Upper lobe of left lung (tissue), 6 donors: ENCODE measurements at regions not wholly inside any gene's neighbourhood (a gene's known extent, or its start where the extent isn't known, plus 50 kb on each side); places are given as distances from the start of the nearest gene placed in this dataset.

Experiments
- ATAC-seq, 2 donors: fragments of 200-7000 bp; cut with Tn5 transposase; one replicate each; pipeline ENCODE4 v1.9.1; 2022; ENCODE audit warnings: mild to moderate bottlenecking in 2 of 2, moderate library complexity in 2 of 2; ENCODE audit not compliant: low FRiP score in 2 of 2
- DNase-seq, 2 donors: peaks; one replicate each; pipeline ENCODE4 v3.0.0-alpha.2; 2019 to 2020
- H3K27ac ChIP-seq, 4 donors: fragments of 200-600 bp; sonication (generic); one replicate each; pipeline ENCODE4 v1.5.1; 2016 to 2019
- H3K27me3 ChIP-seq, 4 donors: fragments of 200-600 bp; sonication (generic); one replicate each; pipeline ENCODE4 v1.5.1; 2017 to 2019
- H3K36me3 ChIP-seq, 4 donors: fragments of 200-600 bp; sonication (generic); one replicate each; pipeline ENCODE4 v1.5.1; 2016 to 2019
- H3K4me1 ChIP-seq, 4 donors: fragments of 200-600 bp; sonication (generic); one replicate each; pipeline ENCODE4 v1.5.1; 2018 to 2019
- H3K4me3 ChIP-seq, 4 donors: fragments of 200-600 bp; sonication (generic); one replicate each; pipeline ENCODE4 v1.5.1; 2017 to 2019; ENCODE audit warnings: mild to moderate bottlenecking in 2 of 4, moderate library complexity in 1 of 4
- H3K9me3 ChIP-seq, 4 donors: fragments of 200-600 bp; sonication (generic); one replicate each; pipeline ENCODE4 v1.5.1; 2018 to 2019
- CTCF ChIP-seq, 6 experiments: fragments of 450-650 bp in 4 of 6; fragments of 200-600 bp in 2 of 6; sonication (generic) in 2 of 6; IDR thresholded peaks; one replicate each; pipeline ENCODE4 v1.5.1; 2016 to 2019; ENCODE audit warnings: antibody characterized with exemption in 6 of 6
- EP300 ChIP-seq, 4 donors: sonication (generic); formaldehyde crosslinking; IDR thresholded peaks; one replicate each; pipeline ENCODE4 v1.5.1; 2017; ENCODE audit warnings: antibody characterized with exemption in 4 of 4, control low read depth in 2 of 4
- POLR2A ChIP-seq, 4 donors: fragments of 450-650 bp; IDR thresholded peaks; one replicate each; pipeline ENCODE4 v1.5.1; 2016 to 2017; ENCODE audit warnings: antibody characterized with exemption in 4 of 4, mild to moderate bottlenecking in 2 of 4
- POLR2AphosphoS5 ChIP-seq, 2 donors: sonication (generic); formaldehyde crosslinking; IDR thresholded peaks; one replicate each; pipeline ENCODE4 v1.5.1; 2017; ENCODE audit warnings: antibody characterized with exemption in 2 of 2
- WGBS, 2 donors: methylation state at CpG; one replicate each; pipeline ENCODE4 v1.1.5; 2017 to 2018; 5-methylcytosine and 5-hydroxymethylcytosine counted together
- donor health status: DM: no; HTN: no; CAD: no; lungs with moderate emphysema.
- donor health status: DM: no; HTN: yes; CAD: no; lungs with severe emphysema.

DNA sequence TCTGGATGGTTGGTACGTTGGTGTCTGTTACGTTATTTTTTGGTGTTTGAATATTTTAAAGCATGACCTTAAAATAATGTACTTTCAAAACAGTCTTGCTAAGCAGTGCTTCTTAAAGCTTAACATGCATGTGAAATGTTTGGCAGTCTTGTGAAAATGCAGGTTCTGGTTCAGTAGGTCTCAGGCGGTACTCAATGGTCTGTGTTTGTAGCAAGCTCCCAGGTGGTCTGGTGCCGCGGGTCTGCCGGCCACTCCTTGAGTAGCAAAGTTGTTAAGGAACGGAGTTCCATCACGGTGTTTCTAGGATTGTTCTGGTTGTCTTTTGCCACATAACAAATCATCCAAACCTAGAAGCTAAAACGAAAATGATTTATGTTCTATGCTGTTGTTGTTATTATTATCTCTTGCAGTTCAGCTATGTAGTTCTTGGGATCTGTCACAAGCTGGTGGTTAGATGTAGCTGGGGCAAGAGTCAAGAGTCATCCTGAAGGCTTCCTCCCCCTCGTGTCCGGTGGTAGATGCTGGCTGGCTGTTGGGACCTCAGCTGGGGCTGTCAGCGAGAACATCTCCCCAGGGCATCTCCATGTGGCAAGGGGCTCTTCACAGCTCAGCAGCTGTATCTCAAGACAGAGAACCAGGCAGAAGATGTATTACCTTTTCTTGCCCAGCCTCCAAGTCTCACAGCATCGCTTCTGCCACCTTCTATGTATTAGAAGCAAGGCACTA is 186.8 kb downstream of the PALM2AKAP2 start:
- H3K4me1 ChIP-seq: peaks cover 19 to 31% (median 27%) of the 10 kb centered on the region in 4 donors
- DNase-seq (no peak), ATAC-seq (no peak)
- 84 to 85% methylated on average over 12 to 13 of the region's 13 CpGs for WGBS, 2 donors
- TF ChIP-seq POLR2A (IDR thresholded peaks at IDR 0.05) (no peak), CTCF (IDR thresholded peaks at IDR 0.05) (no peak), EP300 (IDR thresholded peaks at IDR 0.05) (no peak), POLR2AphosphoS5 (IDR thresholded peaks at IDR 0.05) (no peak)
- H3K27me3 ChIP-seq: no peaks in the 10 kb centered on the region
- no peak overlapping the region for H3K4me3 ChIP-seq
- peak overlapping the region; percentile 59 to 81 (median 69) for H3K27ac ChIP-seq
- H3K36me3 ChIP-seq: no peaks in the 10 kb centered on the region
- H3K9me3 ChIP-seq: no peaks in the 10 kb centered on the region

DNA sequence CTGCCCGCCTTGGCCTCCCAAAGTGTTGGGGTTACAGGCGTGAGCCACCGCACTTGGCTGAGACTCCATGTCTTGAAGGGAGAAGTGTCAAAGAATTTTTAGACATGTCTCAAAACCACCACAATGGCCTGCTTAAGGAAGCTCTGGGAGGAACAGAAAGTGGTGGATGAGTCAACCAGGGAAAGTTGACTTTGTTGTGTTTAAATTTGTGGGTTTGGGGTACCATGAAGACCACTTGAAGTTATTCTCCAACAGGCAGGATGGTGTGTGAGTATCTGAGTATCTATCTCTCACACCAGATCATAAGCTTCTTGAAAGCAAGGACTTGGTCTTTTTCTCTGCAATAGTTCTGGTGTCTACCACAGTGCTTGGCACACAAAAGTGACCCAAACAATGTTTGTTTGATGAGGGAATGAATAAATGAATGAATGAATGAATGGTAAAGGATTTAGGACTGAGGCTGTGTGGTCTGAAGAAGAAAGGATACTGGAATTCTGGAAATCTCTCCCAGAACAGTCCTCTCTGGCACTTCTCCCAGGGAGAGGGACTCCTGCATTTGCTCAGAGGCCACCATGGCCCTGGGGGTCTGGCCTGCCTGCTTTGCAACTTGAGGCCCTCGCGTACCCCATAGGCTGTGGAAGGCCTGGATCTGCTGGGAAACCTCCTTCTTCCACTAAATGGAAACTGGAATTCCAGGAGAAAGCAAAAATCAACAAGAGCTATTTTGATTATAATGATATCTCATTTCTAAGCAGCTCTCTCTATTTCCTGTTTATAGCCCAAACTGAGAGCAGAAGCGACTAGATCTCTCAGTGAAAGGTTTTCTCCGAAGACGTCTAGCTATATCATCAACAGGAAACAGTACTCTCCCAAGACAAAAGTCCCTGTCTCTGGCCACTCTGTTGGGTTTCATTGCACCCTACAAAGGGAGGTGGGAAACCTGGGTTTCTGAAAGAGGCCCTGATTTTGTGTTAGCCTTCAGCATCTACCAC is 187.9 kb downstream of the PALM2AKAP2 start:
- H3K27me3 ChIP-seq: no peaks in the 10 kb centered on the region

DNA sequence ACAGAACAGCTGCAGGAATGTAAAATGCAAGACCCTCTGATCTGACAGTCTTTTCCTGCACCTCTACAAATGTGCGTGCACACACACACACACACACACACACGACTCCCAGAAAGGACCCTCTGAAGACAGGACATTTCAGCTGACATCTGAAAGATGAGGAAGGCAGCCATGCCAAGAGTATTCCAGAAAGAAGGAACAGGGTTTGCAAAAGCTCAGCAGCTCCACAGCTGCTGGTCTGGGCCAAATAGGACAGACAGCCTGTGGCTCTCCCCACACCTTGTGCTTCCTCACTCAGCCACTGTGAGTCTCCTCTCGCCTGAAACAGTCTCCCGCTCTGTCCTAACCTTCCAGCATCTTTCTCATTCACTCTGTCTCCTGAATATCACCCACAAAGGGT is 189.0 kb downstream of the PALM2AKAP2 start:
- TF ChIP-seq POLR2A (IDR thresholded peaks at IDR 0.05): no peak
- TF ChIP-seq CTCF (IDR thresholded peaks at IDR 0.05): peak in 2 of 6 experiments; percentile 6 to 27
- peak overlapping the region; percentile 16 to 81 (median 55) for H3K27ac ChIP-seq
- DNase-seq (no peak), ATAC-seq (no peak)
- no peaks in the 10 kb centered on the region for H3K9me3 ChIP-seq
- peaks cover 19 to 31% (median 27%) of the 10 kb centered on the region in 4 donors for H3K4me1 ChIP-seq
- no peak overlapping the region for H3K4me3 ChIP-seq
- 53 to 58% methylated on average over 4 of the region's 4 CpGs for WGBS, 2 donors
- H3K27me3 ChIP-seq: no peaks in the 10 kb centered on the region
- no peaks in the 10 kb centered on the region for H3K36me3 ChIP-seq

More for the DNA sequence above, 187.9 kb downstream of the PALM2AKAP2 start:
- ATAC-seq: no peak
- Histone ChIP-seq H3K27ac (peak overlapping the region; percentile 59 to 81 (median 69)), H3K4me3 (no peak overlapping the region), H3K36me3 (no peaks in the 10 kb centered on the region), H3K4me1 (peaks cover 19 to 31% (median 27%) of the 10 kb centered on the region in 4 donors), H3K9me3 (no peaks in the 10 kb centered on the region)
- no peak for TF ChIP-seq POLR2AphosphoS5 (IDR thresholded peaks at IDR 0.05)
- no peak for TF ChIP-seq CTCF (IDR thresholded peaks at IDR 0.05)
- TF ChIP-seq EP300 (IDR thresholded peaks at IDR 0.05): peak in 1 of 4 donors; percentile 2
- no peak for TF ChIP-seq POLR2A (IDR thresholded peaks at IDR 0.05)
- WGBS, 2 donors: 59 to 66% methylated on average over 8 of the region's 8 CpGs
- no peak for DNase-seq

DNA sequence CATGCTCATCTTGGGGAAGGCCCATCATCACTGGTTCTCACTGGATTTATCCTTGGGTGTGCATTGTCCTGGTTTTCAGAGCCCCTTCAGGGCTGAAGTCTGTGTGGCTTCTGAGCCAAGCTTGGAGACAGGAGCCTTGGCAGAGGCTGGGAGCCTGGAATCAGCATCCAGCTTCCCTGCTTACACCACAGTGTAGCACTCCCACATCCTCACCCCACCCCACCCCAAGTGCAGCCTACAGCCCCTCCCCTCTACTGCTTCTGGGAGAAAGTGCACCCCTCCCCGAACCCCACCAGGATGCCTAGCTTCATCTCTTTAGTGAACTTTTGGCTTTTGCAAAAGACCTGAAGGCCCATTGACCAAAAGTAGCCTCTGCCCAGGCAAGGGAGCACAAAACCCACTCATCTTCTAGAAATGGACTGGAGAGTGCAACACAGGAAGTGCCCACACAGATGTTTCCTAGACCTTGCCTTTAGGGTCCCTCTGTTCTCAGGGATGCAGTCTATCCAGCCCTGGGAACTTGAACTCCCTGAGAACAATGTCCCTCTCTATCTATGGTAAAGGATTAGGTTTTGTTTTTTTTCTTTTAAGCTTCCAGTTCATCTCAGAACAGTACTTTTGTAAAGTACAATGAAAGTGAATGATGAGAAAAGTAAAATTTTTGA is 189.7 kb downstream of the PALM2AKAP2 start:
- ATAC-seq (no peak), DNase-seq (no peak)
- peaks cover 19 to 31% (median 27%) of the 10 kb centered on the region in 4 donors for H3K4me1 ChIP-seq

More for the DNA sequence above, 189.7 kb downstream of the PALM2AKAP2 start:
- peak overlapping the region; percentile 12 to 81 (median 27) for H3K27ac ChIP-seq
- WGBS, 2 donors: 83% methylated on average over 1 of the region's 1 CpG; no CpG with 5 or more reads in 1 of the 2 donors
- no peaks in the 10 kb centered on the region for H3K36me3 ChIP-seq
- TF ChIP-seq POLR2A (IDR thresholded peaks at IDR 0.05): no peak
- TF ChIP-seq POLR2AphosphoS5 (IDR thresholded peaks at IDR 0.05): peak in 1 of 2 donors; percentile 24
- no peaks in the 10 kb centered on the region for H3K27me3 ChIP-seq
- no peak overlapping the region for H3K4me3 ChIP-seq
- H3K9me3 ChIP-seq: no peaks in the 10 kb centered on the region
